A673 (cell line): ENCODE measurements at regions not wholly inside any gene's neighbourhood (a gene's known extent, or its start where the extent isn't known, plus 50 kb on each side); places are given as distances from the start of the nearest gene placed in this dataset.
A peak's percentile ranks its signal among the peaks of the same experiment; 100 is the strongest.

Experiments
- BruUV-seq: library from RNA; stranded (reverse); fragments of 400-500 nt; replicated peaks from 2 replicates; lab custom pipeline; 2021; lab: Mats Ljungman, UMichigan
- CTCF ChIA-PET: fragments of 300-600 bp; sonication (Branson Sonifier 250); formaldehyde crosslinking; loops from one replicate; lab custom pipeline; 2022; ENCODE audit warnings: antibody characterized with exemption; lab: Charles Lee
- POLR2A ChIA-PET: fragments of 300-600 bp; sonication (Branson Sonifier 250); formaldehyde crosslinking; loops from one replicate; lab custom pipeline; 2022; ENCODE audit warnings: antibody characterized with exemption; ENCODE audit not compliant: low non-redundant PET; lab: Charles Lee
- DNase-seq: peaks from one replicate; pipeline ENCODE4 v3.0.0-alpha.2; 2015; ENCODE audit warnings: low spot score
- H3K27ac ChIP-seq: fragments of 200-600 bp; sonication (generic); 2 replicates; pipeline ENCODE4 v1.5.1; 2016; ENCODE audit warnings: mixed run types, low read depth, mild to moderate bottlenecking, mixed read lengths, antibody characterized with exemption, low read length; ENCODE audit not compliant: poor library complexity, severe bottlenecking
- H3K27me3 ChIP-seq: fragments of 200-600 bp; sonication (generic); replicated peaks from 2 replicates; pipeline ENCODE4 v1.6.1; 2017; ENCODE audit warnings: mixed run types, low read depth, mild to moderate bottlenecking, mixed read lengths, antibody characterized with exemption, low read length; ENCODE audit not compliant: insufficient read depth, poor library complexity
- H3K36me3 ChIP-seq: fragments of 200-600 bp; sonication (generic); 2 replicates; pipeline ENCODE4 v1.6.1; 2016; ENCODE audit warnings: mixed run types, mild to moderate bottlenecking, mixed read lengths, antibody characterized with exemption, low read length; ENCODE audit not compliant: insufficient read depth, poor library complexity, severe bottlenecking
- H3K4me1 ChIP-seq: fragments of 200-600 bp; sonication (generic); 2 replicates; pipeline ENCODE4 v1.6.1; 2017; ENCODE audit warnings: mixed run types, mild to moderate bottlenecking, mixed read lengths, antibody characterized with exemption, low read length; ENCODE audit not compliant: insufficient read depth, poor library complexity, severe bottlenecking
- H3K4me3 ChIP-seq: fragments of 200-600 bp; sonication (generic); 2 replicates; pipeline ENCODE4 v1.5.1; 2016; ENCODE audit warnings: low read depth, mixed run types, mild to moderate bottlenecking, mixed read lengths, low read length; ENCODE audit not compliant: poor library complexity, severe bottlenecking
- H3K9me3 ChIP-seq: fragments of 200-600 bp; sonication (generic); 2 replicates; pipeline ENCODE4 v1.6.1; 2016; ENCODE audit warnings: mixed run types, low read depth, mild to moderate bottlenecking, mixed read lengths, antibody characterized with exemption, low read length; ENCODE audit not compliant: poor library complexity, severe bottlenecking
- EZH2 ChIP-seq: fragments of 200-600 bp; sonication (generic); IDR thresholded peaks from 2 replicates; pipeline ENCODE4 v1.6.1; 2017; ENCODE audit warnings: borderline replicate concordance, low read depth, mild to moderate bottlenecking, mixed read lengths, antibody characterized with exemption, low read length; ENCODE audit not compliant: poor library complexity, severe bottlenecking
- intact Hi-C: fragments of 100-400 bp; cut with micrococcal nuclease; formaldehyde crosslinking; loops from one replicate; pipeline ENCODE4 v1.10.0; 2022; ENCODE audit not compliant: unreplicated experiment
- TF ChIP-seq, protein P1 (sequence below): fragments of 300-800, 200-600 bp; sonication (generic); conservative IDR thresholded peaks from 2 replicates; pipeline ENCODE4 v1.5.1; 2017; ENCODE audit warnings: low read depth, mild to moderate bottlenecking, antibody characterized with exemption, low read length, moderate library complexity, mixed read lengths

DNA sequence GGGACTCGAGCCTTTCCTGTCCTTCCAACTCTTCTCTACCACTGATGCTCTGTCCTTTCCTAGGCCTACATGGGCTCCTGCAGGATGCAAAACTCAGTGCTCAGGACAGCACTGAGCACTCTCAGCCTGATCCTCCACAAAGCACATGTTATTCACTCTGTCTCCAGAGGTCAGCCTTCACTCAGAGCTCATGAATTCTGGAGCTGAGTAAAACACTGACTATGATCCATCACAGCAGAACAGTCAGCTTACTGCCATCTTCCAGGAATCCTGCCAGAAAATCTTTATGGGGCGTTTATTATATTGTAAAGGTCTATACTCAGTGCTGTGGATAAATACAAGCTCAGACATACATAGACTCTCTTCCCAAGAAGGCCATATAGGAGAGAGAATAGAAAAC, 121.5 kb upstream of the CPEB2 start:
- Histone ChIP-seq H3K9me3 (no peaks in the 10 kb centered on the region), H3K4me3 (no peak overlapping the region), H3K4me1 (peaks cover 22% of the 10 kb centered on the region), H3K27ac (no peak overlapping the region), H3K36me3 (no peaks in the 10 kb centered on the region), H3K27me3 (no peaks in the 10 kb centered on the region)
- ChIA-PET POLR2A (no interaction called here), CTCF (no interaction called here)
- no TSS peak for BruUV-seq
- intact Hi-C loops, result no loop called here
- peak; percentile 4 for DNase-seq
- no peak for TF ChIP-seq EZH2
- TF ChIP-seq, protein P1, sequence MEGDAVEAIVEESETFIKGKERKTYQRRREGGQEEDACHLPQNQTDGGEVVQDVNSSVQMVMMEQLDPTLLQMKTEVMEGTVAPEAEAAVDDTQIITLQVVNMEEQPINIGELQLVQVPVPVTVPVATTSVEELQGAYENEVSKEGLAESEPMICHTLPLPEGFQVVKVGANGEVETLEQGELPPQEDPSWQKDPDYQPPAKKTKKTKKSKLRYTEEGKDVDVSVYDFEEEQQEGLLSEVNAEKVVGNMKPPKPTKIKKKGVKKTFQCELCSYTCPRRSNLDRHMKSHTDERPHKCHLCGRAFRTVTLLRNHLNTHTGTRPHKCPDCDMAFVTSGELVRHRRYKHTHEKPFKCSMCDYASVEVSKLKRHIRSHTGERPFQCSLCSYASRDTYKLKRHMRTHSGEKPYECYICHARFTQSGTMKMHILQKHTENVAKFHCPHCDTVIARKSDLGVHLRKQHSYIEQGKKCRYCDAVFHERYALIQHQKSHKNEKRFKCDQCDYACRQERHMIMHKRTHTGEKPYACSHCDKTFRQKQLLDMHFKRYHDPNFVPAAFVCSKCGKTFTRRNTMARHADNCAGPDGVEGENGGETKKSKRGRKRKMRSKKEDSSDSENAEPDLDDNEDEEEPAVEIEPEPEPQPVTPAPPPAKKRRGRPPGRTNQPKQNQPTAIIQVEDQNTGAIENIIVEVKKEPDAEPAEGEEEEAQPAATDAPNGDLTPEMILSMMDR, result no peak

DNA sequence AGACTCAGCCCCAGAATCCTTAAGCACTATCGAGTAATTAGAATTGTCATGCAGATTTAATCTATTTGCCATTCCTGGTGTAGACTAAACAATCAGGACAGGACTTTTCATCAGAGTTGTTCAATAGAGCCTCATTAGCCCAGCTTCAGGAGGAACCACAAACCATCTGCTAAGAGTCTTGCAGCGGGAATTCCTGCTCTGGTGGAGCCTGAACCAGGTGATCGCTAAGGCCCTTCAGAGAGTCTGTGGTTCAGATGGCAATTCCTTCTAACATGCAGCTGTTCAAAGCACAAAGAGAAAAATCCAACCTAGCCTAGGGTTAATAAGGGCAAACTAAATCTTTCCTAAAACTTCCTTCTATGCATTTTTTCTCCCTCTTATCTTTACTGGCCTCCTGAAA, 119.1 kb upstream of the CPEB2 start:
- H3K27me3 ChIP-seq, result no peaks in the 10 kb centered on the region
- peaks cover 7% of the 10 kb centered on the region for H3K4me1 ChIP-seq
- CTCF ChIA-PET, result no interaction called here
- no peaks in the 10 kb centered on the region for H3K36me3 ChIP-seq
- BruUV-seq, result no TSS peak
- POLR2A ChIA-PET, result no interaction called here
- intact Hi-C loops, result no loop called here
- no peaks in the 10 kb centered on the region for H3K9me3 ChIP-seq
- no peak for TF ChIP-seq EZH2
- TF ChIP-seq, protein P1, result no peak
- H3K4me3 ChIP-seq, result no peak overlapping the region
- no peak for DNase-seq
- no peak overlapping the region for H3K27ac ChIP-seq

DNA sequence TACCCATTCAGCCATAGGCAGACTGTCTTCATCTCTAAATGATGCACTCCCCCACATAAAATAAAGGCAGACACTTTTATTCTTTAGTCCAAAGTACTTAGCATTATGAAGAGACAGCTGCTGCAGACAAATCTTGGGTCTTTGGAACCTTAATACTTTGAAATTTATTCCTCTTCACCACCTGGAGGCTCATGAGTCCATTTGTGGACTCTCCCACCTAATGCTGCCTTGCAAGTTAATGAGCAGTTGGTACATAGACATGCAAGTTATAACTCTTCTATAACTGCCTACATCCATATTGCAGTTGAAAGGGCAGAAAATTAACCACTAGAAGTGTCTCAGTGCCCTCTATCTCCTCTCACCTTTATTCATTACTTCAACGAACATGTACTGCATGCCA, 118.6 kb upstream of the CPEB2 start:
- H3K36me3 ChIP-seq, result no peaks in the 10 kb centered on the region

More for the DNA sequence above, 118.6 kb upstream of the CPEB2 start:
- Histone ChIP-seq H3K27me3 (no peaks in the 10 kb centered on the region), H3K4me3 (no peak overlapping the region), H3K9me3 (no peaks in the 10 kb centered on the region), H3K4me1 (peaks cover 2% of the 10 kb centered on the region), H3K27ac (no peak overlapping the region)
- no peak for TF ChIP-seq EZH2
- TF ChIP-seq, protein P1, result no peak
- DNase-seq, result no peak
- intact Hi-C loops, result no loop called here
- POLR2A ChIA-PET, result no interaction called here
- no TSS peak for BruUV-seq
- CTCF ChIA-PET, result no interaction called here
